Inflammatory macrophage treated with lipopolysaccharide for 4 hours (primary cell): ENCODE measurements at regions not wholly inside any gene's neighbourhood (a gene's known extent, or its start where the extent isn't known, plus 50 kb on each side); places are given as distances from the start of the nearest gene placed in this dataset.
"Not testable (repeated sequence)": the region's sequence is repeated elsewhere in the genome, so short reads cannot be mapped to it uniquely, and the experiment has no call there.

Experiments
- DNase-seq: peaks from one replicate; pipeline ENCODE4 v3.0.0-alpha.2; 2020

DNA sequence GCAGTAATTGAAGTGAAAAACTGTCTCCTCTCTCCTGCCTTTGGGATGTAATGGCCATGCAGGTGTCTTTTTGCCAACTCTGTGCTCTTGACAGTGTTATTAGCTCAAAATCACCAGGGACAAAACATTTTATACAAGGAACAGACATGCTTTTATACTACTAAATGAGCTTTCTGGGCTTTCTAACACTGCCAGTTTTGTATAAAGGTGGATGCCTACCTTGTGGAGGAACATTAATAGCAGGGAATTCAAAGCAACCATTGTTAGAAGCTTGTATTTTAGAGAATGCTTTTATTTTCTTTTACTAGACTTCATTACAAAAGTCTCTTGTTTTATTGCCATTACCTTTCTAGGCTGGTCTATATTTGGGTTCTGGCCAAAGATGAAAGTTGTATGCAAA, 54.7 kb upstream of the ARSJ start:
- DNase-seq, result no peak

DNA sequence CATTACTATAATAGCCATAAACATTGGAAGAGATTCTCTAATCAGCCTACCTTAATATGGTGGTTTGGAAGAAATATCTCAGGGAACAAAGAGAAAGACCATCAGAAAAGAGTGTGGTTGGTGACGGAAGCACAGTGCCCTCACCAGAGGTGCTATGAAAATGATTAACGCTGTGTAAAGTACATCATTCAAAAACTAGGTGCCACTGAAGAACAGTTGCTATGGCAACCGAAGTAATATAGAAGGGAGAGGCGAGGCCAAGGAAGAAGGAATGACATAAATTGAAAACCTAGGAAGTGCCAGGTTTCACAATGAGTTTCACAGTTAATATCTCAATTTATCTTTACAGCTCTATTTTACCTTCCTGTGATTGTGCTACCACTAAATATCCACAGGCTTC, 57.0 kb upstream of the ARSJ start:
- no peak for DNase-seq

DNA sequence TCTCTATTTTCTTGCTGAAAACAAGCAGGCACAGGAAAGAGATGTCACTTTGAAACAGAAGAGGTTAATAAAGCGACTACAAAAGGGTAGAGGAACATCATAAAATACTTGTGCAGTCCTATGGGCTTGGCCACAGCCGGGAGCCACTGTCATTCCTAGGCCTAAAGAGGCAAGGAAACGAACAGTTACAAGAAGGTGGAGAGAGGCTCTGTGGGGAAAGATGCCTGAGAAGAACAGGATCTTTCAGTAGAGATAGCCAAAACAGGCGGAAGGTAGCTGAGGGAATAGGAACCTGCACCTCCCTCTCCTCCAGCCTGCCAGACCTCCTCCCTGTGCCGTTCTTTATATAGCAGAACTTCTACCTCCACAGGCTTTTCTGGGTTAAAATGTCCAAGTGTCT, 57.4 kb upstream of the ARSJ start:
- DNase-seq, result no peak

DNA sequence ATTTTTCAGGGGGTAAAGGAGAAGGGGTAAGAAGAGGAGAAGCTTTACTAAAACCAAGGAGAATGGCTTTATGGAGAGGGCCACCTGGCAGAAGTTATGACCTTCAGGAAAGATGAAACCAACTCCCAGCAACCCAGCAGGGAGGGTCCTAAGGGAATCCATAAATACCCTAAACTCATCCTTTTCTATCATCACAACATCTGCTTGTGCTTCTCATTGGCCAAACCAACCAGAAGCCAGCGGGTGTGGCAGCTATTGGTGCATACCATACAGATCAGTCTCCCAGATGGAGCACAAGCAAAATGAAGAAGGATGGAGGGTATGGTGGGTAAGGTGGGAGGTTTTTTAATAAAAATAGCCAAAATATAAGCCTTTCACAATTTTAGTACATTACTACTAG, 58.5 kb upstream of the ARSJ start:
- no peak for DNase-seq

DNA sequence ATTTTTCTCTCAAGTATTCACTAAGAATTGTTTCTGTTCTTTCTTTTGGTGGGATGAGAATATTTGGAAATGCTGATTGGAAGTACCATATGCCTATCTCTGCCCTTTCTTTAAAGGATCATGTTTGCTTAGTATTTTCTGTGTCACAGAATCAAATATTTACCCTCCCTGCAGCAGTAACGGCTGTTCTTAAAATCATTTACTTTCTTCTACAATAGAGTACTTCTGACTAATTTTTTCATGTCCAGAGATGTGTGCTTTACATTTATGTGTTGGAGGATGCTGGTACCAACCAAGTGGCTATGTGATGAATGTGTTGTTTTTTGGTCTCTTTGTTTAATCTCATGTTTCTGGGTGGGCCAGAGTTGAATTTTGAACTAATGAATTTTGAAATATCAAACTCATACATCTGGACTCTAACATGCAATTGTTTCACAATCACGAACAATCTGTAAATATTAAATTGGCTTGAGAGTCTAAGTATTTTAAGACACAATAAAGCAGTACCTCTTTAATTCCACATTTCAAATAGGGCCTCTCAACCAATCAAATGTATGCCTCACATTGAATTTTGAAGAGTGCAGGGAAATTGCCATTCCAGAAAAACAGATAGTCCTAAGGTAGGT, 59.4 kb upstream of the ARSJ start:
- no peak for DNase-seq

DNA sequence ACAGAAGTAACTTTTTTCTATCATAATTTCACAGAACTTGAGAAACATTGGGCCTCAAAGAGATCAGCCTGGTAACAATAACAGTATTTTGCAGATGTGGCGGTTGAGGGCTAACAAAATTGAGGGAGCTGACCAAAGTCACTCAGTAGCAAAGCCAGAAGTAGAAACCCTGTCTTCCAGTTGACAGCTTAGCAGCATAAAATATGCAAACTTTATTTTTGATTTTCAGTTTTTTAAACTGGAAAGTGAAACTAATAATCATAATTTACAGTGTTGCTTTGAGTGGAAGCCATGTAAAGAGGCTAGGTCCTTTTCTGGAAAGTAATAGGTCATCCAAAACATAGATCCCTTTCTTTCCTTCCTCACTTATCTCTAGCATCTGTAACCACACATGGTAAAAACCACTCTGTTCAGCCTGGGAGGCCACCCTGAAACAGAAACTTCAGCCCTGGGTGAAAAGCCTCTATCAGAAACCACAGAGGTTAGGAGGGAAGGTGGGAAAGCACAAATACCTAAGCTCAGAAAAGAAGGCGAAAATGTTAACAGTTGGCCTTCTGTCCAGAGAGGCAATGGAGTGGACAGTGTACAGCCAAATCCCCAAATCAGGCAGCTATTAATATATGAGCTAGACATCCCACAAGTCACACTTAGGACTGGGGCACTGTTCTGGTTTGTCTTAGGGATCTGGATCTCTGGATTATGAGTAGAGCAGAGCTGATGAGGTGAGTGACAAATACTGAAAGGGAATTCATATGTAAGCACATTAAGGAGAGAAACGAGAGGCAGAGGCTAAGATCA, 61.1 kb upstream of the ARSJ start:
- no peak for DNase-seq

DNA sequence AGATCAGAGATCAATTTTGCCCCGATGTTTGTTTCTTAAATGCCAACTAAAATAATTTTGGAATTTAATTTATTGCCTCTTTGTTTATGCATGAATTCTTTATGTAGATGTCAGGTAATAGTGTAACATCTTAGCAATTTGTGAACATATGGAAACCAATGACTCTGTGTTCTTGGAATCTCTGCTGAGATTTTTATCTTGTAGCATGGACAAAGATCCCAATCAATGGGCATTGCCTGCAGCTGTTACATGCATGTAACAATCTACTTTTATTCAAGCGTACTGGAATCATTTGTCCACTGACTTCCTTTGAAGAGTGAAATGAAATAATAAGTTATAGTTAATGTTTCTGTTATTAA, 61.6 kb upstream of the ARSJ start:
- DNase-seq, result no peak

DNA sequence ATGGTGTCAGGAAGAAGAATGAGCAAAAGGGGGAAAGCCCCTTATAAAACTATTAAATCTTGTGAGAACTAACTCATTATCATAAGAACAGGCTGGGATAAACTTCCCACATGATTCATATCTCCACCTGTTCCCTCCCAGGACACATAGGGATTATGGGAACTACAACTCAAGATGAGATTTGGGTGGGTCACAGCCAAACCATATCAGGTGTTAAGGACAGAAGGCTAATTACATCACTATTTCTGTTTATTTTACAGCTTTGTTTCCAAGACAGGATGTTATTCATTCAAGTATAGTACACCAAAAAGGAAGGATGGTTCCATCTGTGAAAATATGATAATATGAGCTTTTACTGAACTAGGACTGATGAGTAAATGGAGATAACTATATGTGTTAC, 63.7 kb upstream of the ARSJ start:
- no peak for DNase-seq

DNA sequence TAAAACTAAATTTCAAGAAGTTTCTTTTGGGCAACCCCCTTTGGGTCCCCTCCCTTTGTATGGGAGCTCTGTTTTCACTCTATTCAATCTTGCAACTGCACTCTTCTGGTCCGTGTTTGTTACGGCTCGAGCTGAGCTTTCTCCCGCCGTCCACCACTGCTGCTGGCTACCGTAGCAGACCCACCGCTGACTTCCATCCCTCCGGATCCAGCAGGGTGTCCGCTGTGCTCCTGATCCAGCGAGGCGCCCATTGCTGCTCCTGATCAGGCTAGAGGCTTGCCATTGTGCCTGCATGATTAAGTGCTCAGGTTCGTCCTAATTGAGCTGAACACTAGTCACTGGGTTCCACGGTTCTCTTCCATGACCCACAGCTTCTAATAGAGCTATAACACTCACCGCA, 64.9 kb upstream of the ARSJ start:
- not testable (repeated sequence) for DNase-seq

DNA sequence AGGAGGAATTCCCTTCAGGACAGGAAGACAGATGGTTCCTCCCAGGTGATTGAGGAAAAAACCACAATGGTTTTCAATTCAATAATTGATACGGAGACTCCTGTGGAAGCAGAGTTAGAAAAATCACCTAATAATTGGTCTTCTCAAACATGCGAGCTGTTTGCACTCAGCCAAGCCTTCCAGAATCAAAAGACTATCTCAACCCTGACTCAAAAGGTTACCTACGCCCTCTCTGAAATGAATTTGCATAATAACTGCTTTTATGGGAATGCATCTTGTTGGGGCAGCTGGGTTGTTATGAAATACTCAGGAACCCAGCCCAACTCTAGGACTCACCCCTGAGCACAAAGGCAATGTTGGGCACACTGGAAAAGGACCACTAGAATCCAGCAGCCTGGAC, 66.9 kb upstream of the ARSJ start:
- DNase-seq, result no peak

DNA sequence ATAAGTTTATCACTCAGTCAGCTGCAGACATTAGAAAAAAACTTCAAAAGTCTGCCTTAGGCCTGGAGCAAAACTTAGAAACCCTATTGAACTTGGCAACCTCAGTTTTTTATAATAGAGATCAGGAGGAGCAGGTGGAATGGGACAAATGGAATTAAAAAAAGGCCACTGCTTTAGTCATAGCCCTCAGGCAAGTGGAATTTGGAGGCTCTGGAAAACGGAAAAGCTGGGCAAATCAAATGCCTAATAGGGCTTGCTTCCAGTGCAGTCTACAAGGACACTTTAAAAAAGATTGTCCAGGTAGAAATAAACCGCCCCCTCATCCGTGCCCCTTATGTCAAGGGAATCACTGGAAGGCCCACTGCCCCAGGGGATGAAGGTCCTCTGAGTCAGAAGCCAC, 68.7 kb upstream of the ARSJ start:
- DNase-seq, result not testable (repeated sequence)

DNA sequence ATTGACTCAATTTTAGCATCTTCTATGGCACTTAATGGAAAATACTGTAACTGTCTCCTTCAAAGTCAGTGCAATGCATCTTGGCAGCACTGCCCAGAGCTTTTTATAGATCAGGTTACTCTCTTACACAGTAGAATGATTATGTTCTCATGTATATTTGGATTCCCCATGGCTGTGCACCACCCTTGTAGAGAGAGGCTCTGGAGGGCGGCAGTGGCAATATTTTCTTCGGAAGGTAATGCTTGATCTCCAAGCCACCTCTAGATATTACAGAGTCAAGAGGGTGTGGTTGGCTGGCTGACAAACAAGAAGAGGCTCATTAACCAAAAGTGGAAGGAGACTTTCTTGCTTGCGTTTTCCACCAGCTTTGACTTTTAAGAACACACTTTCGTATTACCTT, 72.8 kb upstream of the ARSJ start:
- DNase-seq, result no peak

DNA sequence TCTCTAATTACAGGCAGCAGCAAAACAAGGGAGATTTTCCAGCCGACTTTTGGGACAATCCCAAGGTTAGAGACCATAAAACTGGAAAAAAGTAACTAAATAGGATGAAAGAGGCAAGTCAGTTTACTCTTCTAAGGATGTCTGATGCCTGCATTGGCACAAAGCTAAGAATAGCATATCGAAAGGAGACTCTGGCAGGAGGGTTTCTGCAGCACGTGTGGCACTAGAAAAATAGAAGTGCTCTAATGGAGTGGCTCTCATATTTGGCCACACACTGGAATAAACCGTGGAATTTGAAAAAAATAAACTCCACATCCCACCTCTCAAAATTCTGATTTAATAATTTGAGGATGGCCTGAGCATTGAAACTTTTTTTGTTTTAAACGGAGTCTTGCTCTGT, 77.2 kb upstream of the ARSJ start:
- no peak for DNase-seq

DNA sequence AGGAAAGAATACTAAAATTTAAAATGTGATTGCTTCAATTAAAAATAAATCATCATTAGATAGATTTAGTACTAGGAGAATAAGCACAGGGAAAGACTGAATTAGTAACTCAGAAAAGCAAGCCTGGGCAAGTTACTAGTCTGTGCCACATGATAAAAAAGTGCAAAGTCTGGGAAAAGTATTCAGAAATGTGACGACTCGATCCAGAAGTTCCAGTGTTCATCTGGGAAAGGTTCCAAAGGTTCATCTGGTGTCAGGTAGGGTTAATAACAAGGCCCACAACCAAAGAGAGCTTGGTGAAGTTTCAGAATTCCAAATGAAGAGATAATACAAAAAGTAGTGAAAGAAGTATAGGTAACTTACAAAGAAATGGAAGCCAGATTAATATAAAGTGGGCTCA, 78.3 kb upstream of the ARSJ start:
- no peak for DNase-seq

DNA sequence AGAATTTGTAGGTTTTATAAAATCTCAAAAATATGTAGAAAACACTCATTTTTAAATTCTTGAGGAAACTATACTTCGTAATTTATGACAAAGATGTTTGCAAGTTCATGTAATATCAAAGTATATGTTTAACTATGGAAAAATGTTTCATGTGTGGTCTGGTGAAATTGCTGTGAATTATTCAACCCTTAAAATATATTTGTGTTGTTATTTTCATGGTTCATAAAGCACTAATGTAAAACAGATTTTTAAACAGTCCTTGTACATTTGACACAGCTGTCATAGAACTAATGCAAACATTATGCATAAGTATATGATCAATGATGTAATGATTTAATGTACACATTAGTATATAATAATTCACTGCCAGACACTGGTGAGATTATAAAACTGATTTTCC, 83.1 kb upstream of the ARSJ start:
- DNase-seq, result no peak

DNA sequence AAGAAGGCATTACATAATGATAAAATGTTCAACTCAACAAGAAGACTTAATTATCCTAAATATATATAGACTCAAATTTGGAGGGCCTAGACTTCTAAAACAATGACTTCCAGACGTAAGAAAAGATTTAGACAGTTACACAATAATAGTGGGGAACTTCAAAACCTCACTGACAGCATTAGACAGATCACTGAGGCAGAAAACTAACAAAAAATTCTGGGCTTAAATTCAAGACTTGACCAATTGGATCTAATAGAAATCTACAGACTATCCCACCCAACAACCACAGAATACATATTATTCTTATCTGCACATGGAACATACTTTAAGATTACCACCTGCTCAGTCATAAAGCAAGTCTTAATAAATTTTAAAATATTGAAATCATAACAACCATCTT, 93.3 kb upstream of the ARSJ start:
- DNase-seq, result no peak

DNA sequence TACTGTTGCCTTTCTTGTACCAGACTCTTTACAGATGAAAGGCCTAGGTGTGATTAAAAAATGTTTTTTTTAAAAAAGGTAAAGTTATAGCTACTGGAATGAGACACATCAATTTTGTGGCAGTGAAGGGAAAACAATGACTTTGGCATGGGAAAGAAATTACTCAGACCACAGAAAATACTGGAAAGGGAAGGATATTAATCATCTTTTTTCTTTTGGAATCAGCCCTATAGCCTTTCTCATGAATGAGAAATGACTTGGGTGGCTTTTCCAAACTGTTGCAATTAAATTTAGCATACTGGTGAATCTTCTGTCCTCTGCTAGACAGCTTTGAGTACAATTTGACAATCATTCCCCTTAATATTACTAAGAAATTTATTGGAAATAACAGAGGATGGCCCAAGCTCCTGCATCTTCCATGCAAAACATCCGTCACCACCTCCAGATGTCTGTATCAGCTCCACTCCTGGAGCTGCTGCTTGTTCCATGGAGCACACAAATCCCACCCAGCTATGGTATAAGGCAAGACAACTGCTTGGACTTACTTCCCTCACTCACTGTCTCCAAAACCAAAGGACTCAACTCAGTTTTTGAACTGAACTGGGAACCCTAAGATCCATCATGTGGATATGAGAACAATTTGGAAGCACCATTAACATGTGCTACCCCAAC, 97.6 kb upstream of the ARSJ start:
- no peak for DNase-seq

DNA sequence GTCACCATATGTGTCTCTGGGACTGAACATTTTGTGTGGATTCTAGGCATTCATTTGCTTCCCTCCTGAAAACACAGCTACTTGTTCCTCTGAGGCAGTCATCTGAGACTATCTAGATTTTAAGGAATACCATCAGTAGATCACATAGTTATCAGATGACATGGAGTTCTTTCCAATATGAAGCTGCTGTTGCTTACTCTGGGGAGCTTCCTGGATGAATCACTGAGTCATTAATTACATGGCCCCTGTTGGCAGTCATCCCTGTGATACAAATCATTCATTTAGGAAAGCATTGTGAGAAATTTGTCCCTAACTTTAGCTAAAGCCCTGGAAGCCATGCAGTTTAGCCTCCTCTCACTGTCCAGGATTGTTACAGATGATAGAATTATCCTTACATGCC, 98.2 kb upstream of the ARSJ start:
- no peak for DNase-seq

DNA sequence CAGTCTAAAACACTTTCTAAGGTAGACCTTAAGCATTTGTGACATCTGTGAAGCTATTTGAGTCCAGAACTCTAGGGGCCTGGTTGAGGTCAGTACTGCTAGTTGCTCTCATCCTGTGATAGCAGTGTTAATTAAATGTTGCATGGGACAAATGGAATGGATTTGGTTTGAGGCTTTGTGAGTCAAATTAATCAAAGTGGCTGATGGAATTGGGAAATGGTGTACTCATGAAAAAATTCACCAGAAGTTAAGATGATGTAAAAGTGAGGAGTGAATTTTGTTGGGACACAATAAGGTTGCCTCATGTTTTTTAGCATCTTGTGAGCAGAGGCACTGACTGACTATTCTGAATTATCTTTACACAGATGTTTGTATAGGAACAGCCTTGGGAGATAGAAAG, 99.2 kb upstream of the ARSJ start:
- DNase-seq, result no peak

DNA sequence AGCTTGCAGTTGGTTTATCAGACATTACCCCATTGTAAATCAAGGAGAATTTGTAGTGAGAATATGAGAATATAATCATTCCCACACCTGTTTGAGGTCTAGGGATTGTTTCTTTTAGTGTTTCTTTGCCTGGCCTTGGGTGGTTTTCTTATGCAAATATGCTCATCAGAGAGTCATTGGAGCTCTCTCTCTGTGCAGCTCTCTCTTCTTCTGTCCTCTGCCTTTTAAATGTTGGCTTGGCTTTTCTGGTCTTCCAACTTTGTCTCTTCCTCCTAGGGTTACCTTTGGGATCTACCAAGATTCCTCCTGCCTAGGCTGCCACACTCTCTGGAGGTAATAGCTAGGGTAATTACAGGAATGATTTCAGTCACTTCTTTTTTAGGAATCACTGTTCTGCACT, 102.3 kb upstream of the ARSJ start:
- DNase-seq, result no peak

DNA sequence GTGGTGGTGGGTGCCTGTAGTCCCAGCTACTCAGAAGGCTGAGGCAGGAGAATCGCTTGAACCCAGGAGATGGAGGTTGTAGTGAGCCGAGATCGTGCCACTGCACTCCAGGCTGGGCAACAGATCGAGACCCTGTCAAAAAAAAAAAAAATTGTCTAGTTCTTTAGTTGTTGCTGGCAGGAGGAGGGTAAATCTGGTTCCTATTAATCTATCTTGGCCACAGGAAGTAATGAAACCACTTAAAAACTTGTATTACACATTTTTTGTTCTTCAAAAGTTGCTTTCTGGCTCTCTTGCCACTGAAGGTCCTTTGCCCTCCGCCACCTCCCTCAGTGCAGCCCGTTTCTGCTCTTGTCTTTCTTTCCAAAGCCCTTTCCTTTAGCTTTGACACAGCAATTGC, 102.9 kb upstream of the ARSJ start:
- DNase-seq, result no peak

DNA sequence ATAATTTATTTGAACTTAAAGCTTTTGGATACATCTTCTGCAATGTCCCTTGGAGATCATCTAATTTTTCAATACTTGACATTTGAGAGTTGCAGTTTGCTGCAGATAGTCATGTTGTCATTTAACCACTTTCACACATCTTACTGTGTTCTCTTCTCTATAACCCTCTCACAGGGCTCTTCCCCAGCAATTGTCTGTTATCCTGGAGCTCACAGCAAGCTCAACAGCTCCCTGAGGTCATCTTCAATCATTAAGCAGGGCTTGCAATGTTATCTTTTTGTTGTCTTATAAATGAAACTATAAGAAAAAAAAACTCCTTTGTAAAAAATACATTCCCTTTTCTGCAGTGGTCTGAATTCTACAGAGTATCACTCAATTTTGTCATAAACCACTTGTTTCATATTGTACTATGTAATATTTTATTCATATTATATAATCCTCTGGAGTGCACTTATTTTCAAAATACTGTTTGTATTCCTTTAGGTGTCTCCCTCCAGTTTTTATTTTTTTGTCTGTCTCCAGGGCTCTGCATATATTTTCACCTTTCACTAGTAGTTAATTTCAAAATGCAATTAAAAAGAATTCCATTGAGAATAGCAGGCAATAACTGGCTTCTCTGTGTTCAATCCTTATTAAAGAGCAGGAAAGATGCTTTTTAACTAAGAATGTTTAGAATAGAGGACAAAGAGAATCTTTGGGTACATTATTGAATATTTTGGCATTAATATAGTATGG, 106.3 kb upstream of the ARSJ start:
- DNase-seq, result no peak

DNA sequence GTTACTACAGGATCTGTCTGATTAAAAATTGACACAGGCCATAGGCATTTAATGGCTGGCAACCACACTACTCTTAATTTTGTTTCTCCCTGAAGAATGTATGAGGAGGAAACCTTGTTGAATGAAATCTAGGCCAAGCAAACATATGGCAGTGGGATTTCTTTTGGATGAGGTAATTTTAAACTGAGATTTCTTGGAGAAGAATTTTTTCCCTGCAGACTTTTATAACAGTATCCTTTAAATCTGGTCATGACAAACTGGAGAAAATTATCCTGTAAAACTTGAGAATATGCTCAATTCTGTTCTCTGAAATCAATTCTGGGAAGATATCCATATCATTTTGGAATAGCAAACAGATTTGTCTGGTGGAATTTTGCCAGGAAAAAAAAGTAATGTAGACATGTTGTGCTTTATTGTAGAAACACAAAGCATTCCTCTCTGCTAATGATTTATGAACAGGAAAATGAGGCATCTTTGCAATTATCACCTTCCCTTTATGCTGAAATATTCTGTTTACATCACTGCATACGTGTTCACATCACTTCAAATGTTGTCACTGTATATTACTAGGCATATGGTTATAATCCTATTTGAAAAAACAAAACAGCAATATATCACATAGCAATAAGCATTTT, 108.3 kb upstream of the ARSJ start:
- DNase-seq, result no peak
